Left ventricle myocardium inferior (tissue), 1 donor: ENCODE measurements at regions not wholly inside any gene's neighbourhood (a gene's known extent, or its start where the extent isn't known, plus 50 kb on each side); places are given as distances from the start of the nearest gene placed in this dataset.

Experiments used
- DNase-seq: peaks from one replicate; pipeline ENCODE4 v3.0.0-alpha.2; 2020
- H3K27ac ChIP-seq: fragments of 200-600 bp; replicated peaks from 2 replicates; pipeline ENCODE4 v1.8.0; 2021
- H3K27me3 ChIP-seq: fragments of 200-600 bp; 2 replicates; pipeline ENCODE4 v1.8.0; 2021; ENCODE audit warnings: low read depth
- H3K36me3 ChIP-seq: fragments of 200-600 bp; 2 replicates; pipeline ENCODE4 v1.8.0; 2021
- H3K4me1 ChIP-seq: fragments of 200-600 bp; 2 replicates; pipeline ENCODE4 v1.8.0; 2021
- H3K4me3 ChIP-seq: fragments of 200-600 bp; 2 replicates; pipeline ENCODE4 v1.8.0; 2021; ENCODE audit warnings: mild to moderate bottlenecking, moderate library complexity
- H3K9me3 ChIP-seq: fragments of 200-600 bp; replicated peaks from 2 replicates; pipeline ENCODE4 v1.8.0; 2021
- intact Hi-C: fragments of 100-400 bp; cut with micrococcal nuclease; formaldehyde crosslinking; loops from one replicate; pipeline ENCODE4 v1.11.0; 2022
- TF ChIP-seq, protein P1 (sequence below): fragments of 200-600 bp; IDR thresholded peaks from 2 replicates; pipeline ENCODE4 v1.8.0; 2021; ENCODE audit warnings: antibody characterized with exemption, mild to moderate bottlenecking, borderline replicate concordance
- donor health status: DM: no; HTN: yes; CAD: no; lungs with severe emphysema.

DNA sequence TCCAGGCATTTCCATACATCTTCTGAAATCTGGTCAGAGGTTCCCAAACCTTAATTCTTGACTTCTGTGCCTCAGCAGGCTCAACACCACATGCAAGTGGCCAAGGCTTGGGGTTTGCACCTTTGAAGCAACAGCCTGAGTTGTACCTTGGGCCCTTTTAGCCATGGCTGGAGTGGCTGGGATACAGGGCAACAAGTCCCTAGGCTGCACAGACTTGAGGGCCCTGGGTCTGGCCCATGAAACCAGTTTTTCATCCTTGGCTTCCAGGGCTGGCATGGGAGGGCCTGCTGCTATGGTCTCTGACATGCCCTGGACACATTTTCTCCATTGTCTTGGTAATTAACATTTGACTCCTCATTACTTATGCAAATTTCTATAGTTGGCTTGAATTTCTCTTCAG, 988.8 kb upstream of the CNTNAP5 start:
- H3K27me3 ChIP-seq: no peaks in the 10 kb centered on the region

DNA sequence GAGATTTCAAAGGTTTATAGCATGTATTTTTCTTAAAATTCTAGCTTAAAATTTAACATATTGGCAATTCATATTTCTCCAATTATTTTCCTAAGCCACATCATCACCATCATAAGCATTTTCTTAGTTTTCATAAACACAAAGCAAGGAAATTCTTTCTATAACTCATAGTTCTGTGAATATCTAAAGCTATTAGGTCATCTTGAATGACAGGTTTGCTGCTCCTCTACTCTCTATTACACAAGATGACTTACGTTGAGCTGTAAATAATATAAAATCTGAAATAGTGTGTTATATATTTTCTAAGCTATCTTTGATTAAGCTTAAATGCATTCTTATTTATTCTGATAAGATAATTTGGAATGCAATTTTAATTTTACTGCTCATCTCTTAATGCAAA, 984.6 kb upstream of the CNTNAP5 start:
- Histone ChIP-seq H3K9me3 (peaks cover 21% of the 10 kb centered on the region), H3K27me3 (no peaks in the 10 kb centered on the region), H3K4me3 (no peak overlapping the region), H3K27ac (no peak overlapping the region), H3K36me3 (no peaks in the 10 kb centered on the region), H3K4me1 (no peaks in the 10 kb centered on the region)
- TF ChIP-seq, protein P1, sequence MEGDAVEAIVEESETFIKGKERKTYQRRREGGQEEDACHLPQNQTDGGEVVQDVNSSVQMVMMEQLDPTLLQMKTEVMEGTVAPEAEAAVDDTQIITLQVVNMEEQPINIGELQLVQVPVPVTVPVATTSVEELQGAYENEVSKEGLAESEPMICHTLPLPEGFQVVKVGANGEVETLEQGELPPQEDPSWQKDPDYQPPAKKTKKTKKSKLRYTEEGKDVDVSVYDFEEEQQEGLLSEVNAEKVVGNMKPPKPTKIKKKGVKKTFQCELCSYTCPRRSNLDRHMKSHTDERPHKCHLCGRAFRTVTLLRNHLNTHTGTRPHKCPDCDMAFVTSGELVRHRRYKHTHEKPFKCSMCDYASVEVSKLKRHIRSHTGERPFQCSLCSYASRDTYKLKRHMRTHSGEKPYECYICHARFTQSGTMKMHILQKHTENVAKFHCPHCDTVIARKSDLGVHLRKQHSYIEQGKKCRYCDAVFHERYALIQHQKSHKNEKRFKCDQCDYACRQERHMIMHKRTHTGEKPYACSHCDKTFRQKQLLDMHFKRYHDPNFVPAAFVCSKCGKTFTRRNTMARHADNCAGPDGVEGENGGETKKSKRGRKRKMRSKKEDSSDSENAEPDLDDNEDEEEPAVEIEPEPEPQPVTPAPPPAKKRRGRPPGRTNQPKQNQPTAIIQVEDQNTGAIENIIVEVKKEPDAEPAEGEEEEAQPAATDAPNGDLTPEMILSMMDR: no peak
- intact Hi-C loops: no loop called here
- no peak for DNase-seq

More for the DNA sequence above, 988.8 kb upstream of the CNTNAP5 start:
- Histone ChIP-seq H3K9me3 (peaks cover 46% of the 10 kb centered on the region), H3K4me3 (no peak overlapping the region), H3K4me1 (no peaks in the 10 kb centered on the region), H3K36me3 (no peaks in the 10 kb centered on the region), H3K27ac (no peak overlapping the region)
- TF ChIP-seq, protein P1: no peak
- DNase-seq: no peak
- intact Hi-C loops: no loop called here

DNA sequence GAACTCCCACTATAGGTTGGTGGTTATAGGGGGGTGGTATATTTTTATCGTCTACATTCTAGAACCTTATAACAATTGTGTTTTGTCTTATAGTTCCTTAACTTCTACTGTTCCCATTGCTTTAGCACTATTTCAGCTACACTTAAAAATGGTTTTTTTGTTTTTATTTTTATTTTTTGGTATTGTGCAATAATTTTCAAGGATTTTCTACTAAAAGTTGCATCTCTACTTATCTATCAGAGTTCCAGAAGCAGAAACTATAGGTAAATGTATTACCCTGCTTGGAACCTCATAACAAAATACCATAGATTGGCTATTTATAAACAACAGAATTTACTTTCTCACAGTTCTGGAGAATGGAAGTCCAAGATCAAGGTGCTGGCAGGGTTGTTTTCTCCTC, 981.6 kb upstream of the CNTNAP5 start:
- DNase-seq: no peak
- no peak overlapping the region for H3K27ac ChIP-seq
- H3K9me3 ChIP-seq: peaks cover 28% of the 10 kb centered on the region
- H3K4me1 ChIP-seq: no peaks in the 10 kb centered on the region
- TF ChIP-seq, protein P1: no peak
- intact Hi-C loops: no loop called here
- no peaks in the 10 kb centered on the region for H3K36me3 ChIP-seq
- H3K27me3 ChIP-seq: no peaks in the 10 kb centered on the region
- no peak overlapping the region for H3K4me3 ChIP-seq

- no peaks in the 10 kb centered on the region for H3K4me1 ChIP-seq
- H3K9me3 ChIP-seq: peaks cover 23% of the 10 kb centered on the region
- H3K4me3 ChIP-seq: no peak overlapping the region
- TF ChIP-seq, protein P1: no peak
- DNase-seq: no peak
- H3K36me3 ChIP-seq: no peaks in the 10 kb centered on the region
- H3K27me3 ChIP-seq: no peaks in the 10 kb centered on the region
- no peak overlapping the region for H3K27ac ChIP-seq
- intact Hi-C loops: no loop called here
Observed at GRCh38 chr2:123045713-123046112, 979.4 kb upstream of the CNTNAP5 start.

- Histone ChIP-seq H3K4me3 (no peak overlapping the region), H3K9me3 (peaks cover 23% of the 10 kb centered on the region), H3K27ac (no peak overlapping the region), H3K36me3 (no peaks in the 10 kb centered on the region), H3K4me1 (no peaks in the 10 kb centered on the region), H3K27me3 (no peaks in the 10 kb centered on the region)
- intact Hi-C loops: no loop called here
- TF ChIP-seq, protein P1: no peak
- no peak for DNase-seq
Observed at GRCh38 chr2:123047186-123047585, 977.9 kb upstream of the CNTNAP5 start.

DNA sequence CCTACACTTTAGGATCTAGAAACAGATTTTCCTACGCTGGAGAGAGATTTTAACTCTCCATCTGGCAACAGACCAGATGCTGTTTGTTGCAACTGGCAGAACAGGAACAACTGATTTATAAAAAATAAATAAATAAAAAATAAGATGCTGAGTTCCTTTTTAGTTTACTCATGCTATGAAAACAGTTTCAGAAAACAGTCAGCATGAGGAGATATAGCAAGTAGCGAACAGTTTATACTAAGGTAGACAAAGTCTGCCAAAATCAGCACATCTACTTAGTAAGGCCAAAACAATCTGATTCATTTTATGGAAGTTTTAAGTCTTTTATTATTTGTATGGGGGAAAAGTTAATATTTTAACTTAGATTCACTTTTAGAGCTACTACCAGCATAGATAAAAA, 974.0 kb upstream of the CNTNAP5 start:
- Histone ChIP-seq H3K4me1 (no peaks in the 10 kb centered on the region), H3K27me3 (no peaks in the 10 kb centered on the region), H3K27ac (no peak overlapping the region), H3K4me3 (no peak overlapping the region), H3K36me3 (no peaks in the 10 kb centered on the region), H3K9me3 (peaks cover 35% of the 10 kb centered on the region)
- TF ChIP-seq, protein P1: no peak
- intact Hi-C loops: no loop called here
- no peak for DNase-seq
